Mammary epithelial cell (primary cell): ENCODE measurements at regions not wholly inside any gene's neighbourhood (a gene's known extent, or its start where the extent isn't known, plus 50 kb on each side); places are given as distances from the start of the nearest gene placed in this dataset.

Experiments used
- EZH2 ChIP-seq: IDR thresholded peaks from 2 replicates; pipeline ENCODE4 v1.6.1; 2012; ENCODE audit warnings: low read length, inconsistent platforms, borderline replicate concordance
- TF ChIP-seq, protein P1 (sequence below), 2 donors: IDR thresholded peaks in 1 of 2; conservative IDR thresholded peaks in 1 of 2; 2 replicates each; pipeline ENCODE4 v1.5.1; 2011 to 2012; ENCODE audit warnings: inconsistent platforms in 2 of 2, low read length in 2 of 2, mild to moderate bottlenecking in 2 of 2, control low read depth in 1 of 2, low read depth in 1 of 2; ENCODE audit not compliant: insufficient read depth in 1 of 2; ENCODE audit errors: extremely low read depth in 1 of 2

DNA sequence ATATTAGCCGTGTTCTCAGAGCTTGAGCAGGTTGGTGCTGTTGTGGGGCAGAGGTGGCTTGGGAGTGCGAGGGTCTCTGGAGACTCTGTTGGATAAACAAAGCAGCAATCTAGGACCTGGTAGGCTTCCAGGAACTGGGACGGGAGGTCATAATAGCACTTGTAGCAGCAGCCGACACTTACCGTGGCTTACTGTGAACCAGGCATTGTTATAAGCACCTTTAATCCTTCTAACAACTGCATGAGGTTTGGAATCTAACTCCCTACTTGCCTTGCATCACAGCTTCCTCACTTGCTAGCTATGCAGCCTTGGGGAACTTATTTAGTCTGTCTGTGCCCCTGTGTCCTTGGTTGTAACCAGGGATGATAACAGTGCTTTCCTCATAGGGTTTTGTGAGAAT is 94.9 kb downstream of the NAV1 start:
- TF ChIP-seq, protein P1, sequence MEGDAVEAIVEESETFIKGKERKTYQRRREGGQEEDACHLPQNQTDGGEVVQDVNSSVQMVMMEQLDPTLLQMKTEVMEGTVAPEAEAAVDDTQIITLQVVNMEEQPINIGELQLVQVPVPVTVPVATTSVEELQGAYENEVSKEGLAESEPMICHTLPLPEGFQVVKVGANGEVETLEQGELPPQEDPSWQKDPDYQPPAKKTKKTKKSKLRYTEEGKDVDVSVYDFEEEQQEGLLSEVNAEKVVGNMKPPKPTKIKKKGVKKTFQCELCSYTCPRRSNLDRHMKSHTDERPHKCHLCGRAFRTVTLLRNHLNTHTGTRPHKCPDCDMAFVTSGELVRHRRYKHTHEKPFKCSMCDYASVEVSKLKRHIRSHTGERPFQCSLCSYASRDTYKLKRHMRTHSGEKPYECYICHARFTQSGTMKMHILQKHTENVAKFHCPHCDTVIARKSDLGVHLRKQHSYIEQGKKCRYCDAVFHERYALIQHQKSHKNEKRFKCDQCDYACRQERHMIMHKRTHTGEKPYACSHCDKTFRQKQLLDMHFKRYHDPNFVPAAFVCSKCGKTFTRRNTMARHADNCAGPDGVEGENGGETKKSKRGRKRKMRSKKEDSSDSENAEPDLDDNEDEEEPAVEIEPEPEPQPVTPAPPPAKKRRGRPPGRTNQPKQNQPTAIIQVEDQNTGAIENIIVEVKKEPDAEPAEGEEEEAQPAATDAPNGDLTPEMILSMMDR (conservative IDR thresholded peaks at IDR 0.05 in 1 of 2, IDR thresholded peaks at IDR 0.05 in 1 of 2; ENCODE audit: extremely low read depth in 1 of 2, insufficient read depth in 1 of 2, low read depth in 1 of 2, low read length in 2 of 2), result no peak
- TF ChIP-seq EZH2, result no peak
